GM19452 (cell line): ENCODE measurements at regions not wholly inside any gene's neighbourhood (a gene's known extent, or its start where the extent isn't known, plus 50 kb on each side); places are given as distances from the start of the nearest gene placed in this dataset.
"Not testable (repeated sequence)": the region's sequence is repeated elsewhere in the genome, so short reads cannot be mapped to it uniquely, and the experiment has no call there.

Experiments used
- ATAC-seq: cut with Tn5 transposase; IDR thresholded peaks from one replicate; pipeline ENCODE4 v1.9.1; 2021; ENCODE audit not compliant: unreplicated experiment

DNA sequence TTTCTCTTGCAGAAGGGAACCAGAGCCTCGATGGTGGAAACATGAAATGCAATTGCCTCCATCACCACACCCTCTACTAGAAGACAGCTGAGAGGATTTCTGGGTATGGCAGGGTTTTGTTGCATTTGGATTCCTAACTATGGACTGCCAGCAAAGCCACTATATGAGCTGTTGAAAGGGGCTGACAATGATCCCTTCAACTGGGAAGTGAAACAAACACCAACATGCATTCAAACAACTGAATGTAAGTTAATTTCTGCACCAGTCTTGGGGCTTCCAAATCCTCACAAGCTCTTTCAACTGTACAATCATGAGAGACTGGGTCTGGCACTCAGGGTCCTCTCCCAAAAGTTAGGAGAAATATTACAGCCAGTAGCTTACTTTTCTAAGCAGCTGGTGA, 116.7 kb upstream of the PLCL2 start:
- ATAC-seq: no peak

DNA sequence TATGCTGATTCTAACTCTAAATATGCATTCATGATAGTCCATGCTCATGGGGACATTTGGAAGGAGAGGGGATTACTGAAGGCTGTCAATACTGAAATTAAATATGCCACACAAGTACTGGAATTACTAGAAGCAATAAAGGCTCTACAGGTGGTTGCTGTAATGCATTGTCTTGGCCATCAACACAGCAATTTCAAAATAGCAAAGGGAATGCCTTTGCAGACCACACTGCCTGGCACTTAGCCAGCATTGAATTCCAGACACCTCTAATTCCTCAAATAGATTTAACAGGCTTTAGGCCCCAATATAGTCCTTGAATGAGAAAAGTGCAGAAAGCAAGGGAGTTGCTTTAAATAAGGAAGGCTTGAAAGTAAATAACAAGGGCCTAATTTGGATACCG, 115.8 kb upstream of the PLCL2 start:
- ATAC-seq: no peak

DNA sequence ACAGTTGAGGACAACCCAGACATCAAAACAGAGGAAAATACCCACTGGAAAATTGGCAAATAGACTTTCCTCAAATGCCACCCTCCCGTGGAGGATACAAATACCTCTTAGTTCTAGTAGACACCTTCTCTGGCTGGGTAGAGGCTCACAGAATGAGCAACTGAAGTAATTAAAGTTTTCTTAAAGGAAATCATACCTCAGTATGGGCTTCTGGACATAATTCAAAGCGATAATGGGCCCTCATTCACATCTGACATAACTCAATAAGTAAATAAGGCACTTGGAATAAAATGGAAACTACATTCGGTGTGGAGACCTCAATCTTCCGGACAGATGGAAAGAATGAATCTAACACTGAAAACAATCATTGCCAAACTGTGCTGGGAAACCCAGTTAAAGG, 115.2 kb upstream of the PLCL2 start:
- no peak for ATAC-seq

DNA sequence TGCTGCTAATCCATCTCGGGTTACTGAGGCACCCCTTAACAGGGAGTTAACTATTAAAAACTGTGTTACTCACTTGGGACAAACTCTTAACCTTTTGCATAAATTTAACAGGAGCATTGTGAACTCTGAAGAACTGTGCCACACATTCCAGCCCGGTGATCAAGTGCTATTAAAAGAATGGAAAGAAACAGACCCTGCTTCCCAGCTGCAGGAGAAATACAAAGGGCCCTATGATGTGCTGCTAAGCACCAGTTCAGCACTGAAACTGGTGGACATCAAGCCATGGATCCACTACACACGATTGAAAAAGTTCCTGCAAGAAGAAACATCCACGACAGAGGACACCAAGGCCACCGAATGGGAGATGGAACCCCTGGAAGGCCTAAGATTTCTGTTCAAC, 114.7 kb upstream of the PLCL2 start:
- no peak for ATAC-seq

DNA sequence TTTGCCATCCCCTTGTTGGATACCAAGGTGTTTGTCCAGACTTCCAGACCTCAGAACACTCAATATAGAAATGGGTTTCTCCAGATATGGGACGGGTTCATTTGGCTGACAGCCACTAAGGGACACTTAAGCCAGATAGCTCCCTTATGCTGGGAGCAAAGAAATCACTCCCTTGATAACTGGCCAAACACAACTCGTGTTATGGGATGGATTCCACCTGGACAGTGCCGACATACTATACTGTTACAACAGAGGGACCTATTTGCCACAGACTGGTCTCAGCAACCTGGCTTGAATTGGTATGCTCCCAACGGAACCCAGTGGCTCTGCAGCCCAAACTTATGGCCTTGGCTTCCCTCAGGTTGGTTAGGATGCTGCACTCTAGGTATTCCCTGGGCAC, 114.0 kb upstream of the PLCL2 start:
- ATAC-seq: no peak

DNA sequence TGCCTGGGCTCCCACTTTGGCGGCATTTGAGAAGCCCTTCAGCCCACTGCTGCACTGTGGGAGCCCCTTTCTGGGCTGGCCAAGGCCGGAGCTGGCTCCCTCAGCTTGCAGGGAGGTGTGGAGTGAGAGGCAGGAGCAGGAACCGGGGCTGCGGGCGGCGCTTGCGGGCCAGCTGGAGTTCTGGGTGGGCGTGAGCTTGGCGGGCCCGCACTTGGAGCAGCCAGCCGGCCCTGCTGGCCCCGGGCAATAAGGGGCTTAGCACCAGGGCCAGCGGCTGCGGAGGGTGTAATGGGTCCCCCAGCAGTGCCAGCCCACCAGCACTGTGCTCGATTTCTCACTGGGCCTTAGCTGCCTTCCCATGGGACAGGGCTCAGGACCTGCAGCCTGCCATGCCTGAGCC, 111.2 kb upstream of the PLCL2 start:
- ATAC-seq: not testable (repeated sequence)

DNA sequence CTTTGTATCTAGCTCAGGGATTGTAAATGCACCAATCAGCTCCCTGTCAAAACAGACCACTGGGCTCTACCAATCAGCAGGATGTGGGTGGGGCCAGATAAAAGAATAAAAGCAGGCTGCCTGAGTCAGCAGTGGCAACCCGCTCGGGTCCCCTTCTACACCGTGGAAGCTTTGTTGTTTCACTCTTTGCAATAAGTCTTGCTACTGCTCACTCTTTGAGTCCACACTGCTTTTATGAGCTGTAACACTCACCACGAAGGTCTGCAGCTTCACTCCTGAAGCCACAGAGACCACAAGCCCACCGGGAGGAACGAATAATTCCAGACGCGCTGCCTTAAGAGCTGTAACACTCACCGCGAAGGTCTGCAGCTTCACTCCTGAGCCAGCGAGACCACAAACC, 110.2 kb upstream of the PLCL2 start:
- not testable (repeated sequence) for ATAC-seq

DNA sequence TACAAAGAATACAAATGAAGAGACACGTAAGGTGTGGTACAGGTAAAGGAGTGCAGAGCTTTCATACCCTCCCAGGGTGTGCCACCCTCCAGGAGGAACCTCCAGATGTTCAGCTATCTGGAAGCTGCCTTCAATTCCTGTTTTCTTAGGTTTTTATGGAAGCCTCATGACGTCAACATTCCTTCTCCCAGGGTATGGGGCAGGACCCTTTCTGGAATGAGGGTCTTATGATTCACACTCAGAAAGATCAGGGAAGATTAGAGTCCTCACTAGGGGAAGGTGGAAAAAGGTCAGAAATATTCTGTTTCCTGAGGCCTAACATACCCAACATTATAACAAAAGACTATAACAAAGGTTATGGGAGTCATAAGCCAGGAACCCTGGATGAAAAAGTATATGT, 99.8 kb upstream of the PLCL2 start:
- ATAC-seq: no peak

DNA sequence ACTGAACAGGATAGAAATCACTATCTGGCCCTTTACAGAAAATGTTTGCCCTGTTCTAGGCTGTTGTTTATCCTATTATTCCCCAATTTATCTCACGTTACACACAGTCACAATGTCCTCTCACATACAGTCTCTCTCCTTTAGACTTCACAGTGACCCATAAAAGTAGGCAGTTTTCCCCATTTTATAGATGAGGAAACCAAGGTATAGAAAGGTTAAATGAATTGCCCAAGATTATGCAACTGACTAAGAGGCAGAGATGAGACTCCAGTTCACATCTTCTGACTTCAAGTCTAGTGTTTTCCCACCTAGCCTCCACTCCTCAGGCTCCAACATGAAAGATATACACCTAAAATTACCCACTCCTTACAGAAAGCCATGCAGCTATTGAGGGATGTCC, 99.3 kb upstream of the PLCL2 start:
- no peak for ATAC-seq

DNA sequence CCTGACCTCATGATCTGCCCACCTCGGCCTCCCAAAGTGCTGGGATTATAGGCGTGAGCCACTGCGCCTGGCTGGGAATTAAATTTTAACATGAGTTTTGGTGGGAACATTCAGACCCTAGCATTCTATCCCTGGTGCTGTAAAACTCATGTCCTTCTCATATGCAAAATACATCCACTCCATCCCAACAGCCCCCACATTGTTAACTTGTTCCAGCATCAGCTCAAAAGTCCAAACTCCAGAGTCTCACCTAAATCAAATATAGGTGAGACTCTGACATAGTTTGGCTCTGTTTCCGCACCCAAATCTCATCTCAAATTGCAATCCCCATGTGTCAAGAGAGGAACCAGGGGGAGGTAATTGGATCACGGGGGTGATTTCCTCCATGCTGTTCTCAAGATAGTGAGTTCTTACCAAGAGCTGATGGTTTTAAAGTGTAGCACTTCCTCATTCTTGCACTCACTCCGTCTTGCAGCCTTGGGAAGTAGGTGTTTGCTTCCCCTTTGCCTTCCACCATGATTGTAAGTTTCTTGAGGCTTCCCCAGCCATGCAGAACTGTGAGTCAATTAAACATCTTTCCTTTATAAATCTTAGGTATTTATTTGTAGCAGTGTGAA, 96.2 kb upstream of the PLCL2 start:
- ATAC-seq: no peak

DNA sequence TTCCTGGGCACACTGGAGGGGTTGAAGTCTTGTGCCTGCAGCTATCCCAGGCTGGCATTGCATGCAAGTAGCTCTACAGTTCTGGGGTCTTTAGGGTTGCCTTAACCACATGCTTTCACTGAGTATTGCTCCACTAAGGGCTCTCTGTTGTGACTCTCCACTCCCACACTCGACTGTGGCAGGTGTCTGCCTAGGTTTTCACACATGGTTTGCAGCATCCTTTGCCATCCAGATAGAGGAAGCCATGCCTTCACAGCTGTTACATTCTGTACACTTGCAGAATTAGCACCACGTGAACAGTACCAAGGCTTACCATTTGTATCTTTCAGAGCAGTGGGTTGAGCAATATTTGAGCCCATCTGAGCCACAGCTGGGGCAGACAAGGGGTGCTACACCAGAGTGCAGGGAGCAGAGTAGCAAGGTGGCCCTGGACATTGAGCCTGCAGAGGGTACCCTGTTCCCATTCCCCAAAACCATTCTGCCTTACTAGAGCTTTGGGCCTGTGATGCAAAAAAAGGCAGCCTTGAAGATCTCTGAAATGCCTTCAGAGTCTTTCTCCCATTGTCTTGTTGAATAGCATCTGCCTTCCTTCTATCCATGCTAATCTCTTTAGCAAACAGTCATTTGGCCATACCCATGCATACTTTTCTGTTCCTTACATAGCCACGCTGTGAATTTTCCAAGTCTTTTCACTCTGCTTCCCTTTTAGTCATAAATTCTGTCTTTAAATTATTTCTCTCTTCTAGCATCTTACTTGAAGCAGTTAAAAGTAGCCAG, 95.2 kb upstream of the PLCL2 start:
- ATAC-seq: no peak

DNA sequence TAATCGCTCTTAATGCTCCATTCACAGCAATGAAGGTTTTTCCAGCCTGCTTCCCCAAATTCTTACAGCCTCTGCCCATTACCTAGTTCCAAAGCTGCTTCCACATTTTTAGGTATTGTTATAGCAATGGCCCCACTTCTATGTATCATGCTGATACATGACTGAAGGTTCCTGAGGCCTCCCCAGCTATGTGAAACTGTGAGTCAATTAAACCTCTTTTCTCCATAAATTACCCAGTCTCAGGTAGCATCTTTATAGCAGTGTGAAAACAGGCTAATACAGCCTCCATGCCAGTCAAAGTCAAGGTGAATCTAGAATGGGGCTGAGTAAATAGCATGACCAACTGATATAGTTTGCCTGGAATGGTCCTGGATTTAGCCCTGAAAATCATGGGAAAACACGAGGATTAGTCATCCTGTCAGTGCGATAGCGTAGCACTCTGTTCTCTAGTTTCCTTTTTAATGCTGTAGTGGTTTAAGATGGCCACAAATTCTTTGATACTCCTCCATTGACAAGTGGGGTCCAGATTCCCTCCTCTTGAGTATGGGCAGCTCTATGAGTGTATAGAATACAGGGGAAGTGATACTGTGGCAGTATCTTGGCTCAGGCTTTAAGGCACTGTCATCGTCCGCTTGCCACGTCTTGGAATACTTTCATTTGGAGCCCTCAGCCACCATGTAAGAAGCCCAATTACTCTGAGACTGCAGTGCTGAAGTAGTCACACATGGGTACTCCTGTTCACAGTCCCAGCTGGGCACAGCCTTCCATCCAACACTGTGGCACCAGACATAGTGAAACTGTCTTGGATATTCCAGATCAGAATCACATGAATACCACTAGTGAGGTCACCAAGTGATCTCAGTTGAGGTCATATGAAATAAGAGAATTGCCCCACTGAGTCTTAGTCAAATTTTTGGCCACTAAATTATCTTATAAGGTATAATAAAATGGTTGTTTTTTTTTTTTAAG, 94.0 kb upstream of the PLCL2 start:
- no peak for ATAC-seq

DNA sequence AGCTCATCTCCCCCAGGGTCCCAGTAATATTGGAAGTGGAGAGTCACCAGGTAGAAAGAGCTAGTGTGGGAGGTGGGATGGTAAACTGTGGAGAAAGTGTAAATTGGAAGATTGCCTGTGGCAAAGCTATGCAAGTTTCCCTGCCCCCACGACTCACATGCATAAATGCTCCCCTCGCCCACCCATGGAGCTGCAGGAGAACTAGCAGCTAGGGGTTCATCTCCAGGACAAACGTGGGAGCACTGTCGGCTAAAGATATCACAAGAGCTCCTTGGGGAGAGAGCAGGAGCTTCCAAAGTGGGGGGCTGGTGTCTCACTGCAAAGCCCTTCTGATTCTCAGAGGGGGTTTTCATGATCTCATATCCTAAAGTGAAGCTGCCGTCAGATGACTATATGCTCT, 91.4 kb upstream of the PLCL2 start:
- no peak for ATAC-seq

DNA sequence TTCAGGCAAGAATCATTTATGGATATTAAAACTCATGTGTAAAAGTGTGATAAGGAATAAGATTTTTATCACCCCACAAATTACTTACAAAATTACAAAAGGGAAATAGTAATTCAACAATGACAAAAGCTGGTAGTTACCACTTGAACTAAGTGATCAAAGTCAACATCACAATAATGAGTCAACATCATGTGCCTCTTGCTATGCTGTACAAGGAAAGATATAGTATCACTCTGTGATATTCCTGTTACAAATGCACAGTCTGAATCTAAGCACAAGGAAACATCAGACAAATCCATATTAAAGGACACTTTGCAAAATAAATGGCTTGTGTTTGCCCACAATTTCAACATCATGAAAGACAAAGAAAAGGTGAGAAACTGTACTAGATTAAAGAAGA, 90.5 kb upstream of the PLCL2 start:
- ATAC-seq: no peak

DNA sequence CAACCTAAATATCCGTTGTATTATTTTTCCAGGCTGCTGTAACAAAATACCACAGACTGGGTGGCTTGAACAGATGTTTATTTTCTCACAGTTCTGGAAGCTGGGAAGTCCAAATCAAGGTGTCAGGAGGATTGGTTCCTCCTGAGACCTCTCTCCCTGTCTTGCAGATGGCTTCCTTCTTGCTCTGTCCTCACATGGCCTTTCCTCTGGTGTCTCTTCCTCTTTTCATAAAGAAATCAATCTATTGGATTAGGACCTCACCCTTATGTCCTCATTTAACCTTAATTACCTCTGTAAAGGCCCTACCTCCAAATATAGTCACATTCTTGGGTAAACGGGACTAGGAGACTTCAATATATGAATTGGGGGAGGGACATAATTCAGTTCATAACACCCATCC, 89.2 kb upstream of the PLCL2 start:
- ATAC-seq: no peak

DNA sequence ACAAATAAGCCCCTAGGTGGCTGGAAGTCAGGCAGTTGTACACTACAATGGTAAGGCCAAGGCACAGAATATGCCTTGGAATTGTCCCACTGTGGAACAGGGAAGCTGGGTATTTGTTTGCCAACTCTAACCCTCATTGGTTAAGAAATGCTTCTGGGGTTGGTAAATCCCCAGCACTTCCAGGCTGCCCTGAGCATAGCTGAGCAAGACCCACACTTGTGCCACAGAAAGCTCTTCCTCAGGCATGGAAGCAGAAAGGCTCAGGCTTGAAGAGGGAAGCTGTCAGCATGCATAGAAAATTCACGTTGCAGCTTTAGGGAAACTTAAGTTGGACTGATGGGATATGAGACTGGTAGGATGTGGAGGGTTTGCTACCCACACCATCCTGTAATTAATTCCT, 86.9 kb upstream of the PLCL2 start:
- no peak for ATAC-seq

DNA sequence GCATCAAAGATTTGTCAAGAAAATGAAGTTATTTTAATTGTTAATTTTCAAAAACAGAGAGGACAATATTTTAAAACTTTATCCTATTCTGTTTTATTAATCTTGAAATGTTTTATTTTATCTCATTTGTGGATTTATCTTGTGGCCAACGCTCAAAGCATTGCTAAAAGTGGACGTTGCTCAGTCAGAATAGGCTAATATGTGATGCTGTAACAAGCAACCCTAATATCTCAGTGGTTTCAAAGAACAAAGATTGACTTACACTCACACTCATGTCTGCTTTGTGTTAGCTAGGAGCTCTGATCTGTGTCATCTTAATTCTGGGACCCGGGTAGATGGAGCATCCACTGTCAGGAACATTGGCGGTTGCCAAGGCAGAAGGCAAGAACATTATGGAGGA, 86.0 kb upstream of the PLCL2 start:
- ATAC-seq: no peak

DNA sequence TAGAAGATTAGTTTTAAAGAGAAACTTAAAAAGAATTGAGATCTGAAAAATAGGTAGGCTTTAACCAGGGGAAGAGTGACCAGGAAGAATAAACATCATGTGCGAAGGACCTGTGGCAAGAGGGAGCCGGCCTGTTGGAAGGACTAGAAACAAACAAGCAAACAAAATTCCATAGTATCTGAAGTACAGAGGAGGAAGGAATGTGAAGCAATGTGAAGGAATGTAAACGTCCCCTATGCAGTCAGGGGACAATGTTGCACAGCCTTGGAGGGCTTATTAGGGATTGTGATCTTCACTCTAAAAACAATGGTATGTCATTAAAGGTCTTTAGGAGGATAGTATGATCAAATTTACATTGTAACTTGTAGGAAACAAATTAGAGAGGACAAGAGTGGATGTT, 84.4 kb upstream of the PLCL2 start:
- ATAC-seq: no peak

DNA sequence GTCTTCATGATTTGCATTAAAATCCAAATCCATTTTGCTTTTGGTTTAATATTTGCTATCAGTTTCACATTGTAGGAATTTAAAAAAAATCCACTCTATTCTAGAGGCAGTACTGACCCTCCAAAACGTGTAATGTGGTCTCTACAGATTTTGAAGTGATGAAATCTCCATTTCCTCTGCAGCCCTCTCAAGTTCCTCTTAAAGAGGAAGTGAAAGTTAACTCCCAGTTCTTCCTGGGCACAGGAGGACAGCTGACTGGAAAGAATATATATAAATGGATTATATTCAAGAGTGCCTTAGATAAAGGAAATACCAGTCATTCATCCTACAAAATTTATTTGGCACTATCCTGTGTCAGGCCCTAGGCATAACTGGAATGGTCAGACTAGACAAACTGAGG, 83.5 kb upstream of the PLCL2 start:
- no peak for ATAC-seq

DNA sequence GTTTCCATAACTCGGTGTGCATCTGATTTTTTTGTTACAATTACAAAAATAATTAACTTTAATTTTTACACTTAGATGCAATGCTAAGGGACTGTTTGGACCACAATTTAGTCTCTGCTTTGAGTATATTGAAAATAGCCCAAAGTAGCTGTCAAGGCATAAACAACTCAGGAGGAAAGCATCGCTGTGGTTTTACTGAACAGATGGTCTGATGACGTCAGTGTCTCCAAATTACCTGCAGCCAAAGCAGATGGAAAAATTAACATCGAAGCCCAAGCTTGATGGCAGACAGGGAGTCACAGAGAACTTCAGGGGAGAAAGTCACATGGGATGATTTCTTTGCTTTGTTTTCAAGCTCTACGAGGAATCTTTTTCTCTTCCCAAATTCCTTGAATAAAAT, 83.1 kb upstream of the PLCL2 start:
- no peak for ATAC-seq

DNA sequence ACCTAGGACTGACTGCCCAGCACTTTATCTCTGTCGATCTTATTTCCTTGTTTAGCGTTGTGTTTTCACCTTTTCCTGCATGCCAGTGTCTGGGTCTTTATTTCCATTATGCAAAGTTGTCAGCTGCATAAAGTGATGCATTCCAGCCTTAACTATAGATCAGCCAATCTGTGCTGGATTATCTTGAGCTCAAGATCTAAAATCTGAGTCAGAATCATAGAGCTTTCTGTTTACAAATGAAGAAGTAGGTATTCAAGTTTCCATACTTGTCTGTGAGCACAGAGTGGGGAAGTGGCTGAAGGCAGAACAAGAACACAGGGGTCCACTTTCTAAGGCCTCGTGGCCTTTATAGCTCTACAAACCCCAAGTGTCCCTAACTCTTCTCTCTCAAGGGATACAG, 82.4 kb upstream of the PLCL2 start:
- peak; percentile 66 for ATAC-seq

DNA sequence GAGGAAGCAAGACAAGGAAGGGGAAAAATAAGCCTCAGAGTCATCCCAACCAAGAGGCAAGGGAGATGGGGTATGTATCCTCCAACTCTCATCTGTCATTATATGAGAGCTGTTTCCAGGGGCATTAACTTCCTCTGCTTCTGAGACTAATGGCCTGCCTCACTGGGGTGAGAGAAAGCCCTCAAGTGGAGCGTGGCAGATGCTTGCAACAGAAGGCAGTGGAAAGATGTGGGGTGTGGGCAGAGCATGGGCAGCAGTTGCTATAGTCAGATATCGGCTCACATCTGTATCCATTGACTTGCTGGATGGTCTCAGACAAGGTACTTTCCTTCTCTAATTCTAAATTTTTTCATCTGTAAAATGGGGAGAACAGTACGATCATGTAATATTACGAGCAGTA, 81.7 kb upstream of the PLCL2 start:
- no peak for ATAC-seq
